ENCODE measurements at regions not wholly inside any gene's neighbourhood (a gene's known extent, or its start where the extent isn't known, plus 50 kb on each side); places are given as distances from the start of the nearest gene placed in this dataset.

DNA sequence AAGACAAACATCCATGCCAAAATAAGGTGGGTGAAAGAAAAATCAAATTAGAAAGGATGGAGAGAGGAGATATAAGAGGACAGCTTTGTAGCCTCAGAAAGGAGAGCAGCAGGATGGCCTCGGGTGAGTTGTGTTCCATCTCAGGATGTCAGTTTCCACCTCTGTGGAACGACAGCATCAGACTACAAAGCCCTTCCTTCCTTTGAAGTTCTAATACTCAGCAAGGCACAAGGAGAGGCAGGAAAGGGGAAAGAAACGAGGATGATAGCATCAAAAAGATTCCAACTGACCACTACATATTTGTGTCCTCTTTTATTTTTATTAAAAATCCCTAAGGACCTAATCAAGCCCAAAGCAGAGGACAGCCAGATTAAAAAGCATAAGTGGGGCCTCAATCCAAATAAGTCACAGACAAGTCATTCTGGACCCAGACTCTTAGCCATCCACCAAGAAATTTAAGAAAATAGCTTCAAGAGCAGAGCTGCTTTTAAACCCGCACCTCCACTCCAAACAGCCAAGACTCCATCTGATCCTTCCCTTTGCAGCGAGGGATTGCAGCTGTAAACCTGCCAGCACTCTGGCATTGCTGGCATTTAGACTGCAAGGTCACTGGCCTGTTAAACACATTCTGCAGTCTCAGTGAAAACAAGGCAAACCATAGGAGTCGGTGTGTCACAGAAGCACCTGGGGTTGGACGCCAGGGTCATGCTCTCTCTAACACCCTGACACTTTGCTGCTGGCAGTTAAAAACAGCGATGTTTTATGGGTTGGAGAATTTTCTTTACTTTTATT, 314.5 kb upstream of the CHAC2 start:
- Histone ChIP-seq H3K27ac (ENCODE audit: control insufficient read depth, insufficient read depth) (no peak overlapping the region), H2AFZ (ENCODE audit: control insufficient read depth, low read depth, low read length) (no peak overlapping the region), H3K36me3 (ENCODE audit: control insufficient read depth in 2 of 2, insufficient read depth in 2 of 2, low read length in 1 of 2) (no peaks in the 10 kb centered on the region), H3K27me3 (replicated peaks in 1 of 2; ENCODE audit: control insufficient read depth in 2 of 2, insufficient read depth in 2 of 2, low read length in 1 of 2) (no peaks in the 10 kb centered on the region), H4K20me1 (ENCODE audit: control insufficient read depth, insufficient read depth) (no peaks in the 10 kb centered on the region), H3K9me3 (replicated peaks; ENCODE audit: control insufficient read depth, insufficient read depth, low read length) (no peaks in the 10 kb centered on the region), H3K4me1 (ENCODE audit: control insufficient read depth, insufficient read depth, low read length) (no peaks in the 10 kb centered on the region), H3K4me2 (ENCODE audit: control insufficient read depth, insufficient read depth) (no peak overlapping the region), H3K79me2 (ENCODE audit: control insufficient read depth, insufficient read depth, low read length) (no peaks in the 10 kb centered on the region), H3K9ac (ENCODE audit: control insufficient read depth, insufficient read depth, low read length) (no peak overlapping the region), H3K4me3 (no peak overlapping the region)
- intact Hi-C loops (cut with micrococcal nuclease; ENCODE audit: unreplicated experiment): no loop called here
- WGBS (ENCODE audit: insufficient coverage, insufficient replicate concordance, low lambda C conversion rate, missing lambda C conversion rate): 31% methylated on average over 8 of the region's 8 CpGs
- BruUV-seq (replicated peaks): no TSS peak
- DNase-seq (ENCODE audit: low read depth, low spot score) (no peak), ATAC-seq (no peak), FAIRE-seq (no peak)
- CTCF ChIA-PET: no interaction called here
- no peak for TF ChIP-seq IKZF2 (IDR thresholded peaks at IDR 0.05)
- TF ChIP-seq BHLHE40 (IDR thresholded peaks at IDR 0.05; ENCODE audit: borderline replicate concordance in 1 of 2, low read depth in 2 of 2, low read length in 1 of 2): no peak
- TF ChIP-seq CBFB (IDR thresholded peaks at IDR 0.05; ENCODE audit: low read depth): no peak
- TF ChIP-seq NR2C1 (IDR thresholded peaks at IDR 0.05): no peak
- TF ChIP-seq, protein P1, sequence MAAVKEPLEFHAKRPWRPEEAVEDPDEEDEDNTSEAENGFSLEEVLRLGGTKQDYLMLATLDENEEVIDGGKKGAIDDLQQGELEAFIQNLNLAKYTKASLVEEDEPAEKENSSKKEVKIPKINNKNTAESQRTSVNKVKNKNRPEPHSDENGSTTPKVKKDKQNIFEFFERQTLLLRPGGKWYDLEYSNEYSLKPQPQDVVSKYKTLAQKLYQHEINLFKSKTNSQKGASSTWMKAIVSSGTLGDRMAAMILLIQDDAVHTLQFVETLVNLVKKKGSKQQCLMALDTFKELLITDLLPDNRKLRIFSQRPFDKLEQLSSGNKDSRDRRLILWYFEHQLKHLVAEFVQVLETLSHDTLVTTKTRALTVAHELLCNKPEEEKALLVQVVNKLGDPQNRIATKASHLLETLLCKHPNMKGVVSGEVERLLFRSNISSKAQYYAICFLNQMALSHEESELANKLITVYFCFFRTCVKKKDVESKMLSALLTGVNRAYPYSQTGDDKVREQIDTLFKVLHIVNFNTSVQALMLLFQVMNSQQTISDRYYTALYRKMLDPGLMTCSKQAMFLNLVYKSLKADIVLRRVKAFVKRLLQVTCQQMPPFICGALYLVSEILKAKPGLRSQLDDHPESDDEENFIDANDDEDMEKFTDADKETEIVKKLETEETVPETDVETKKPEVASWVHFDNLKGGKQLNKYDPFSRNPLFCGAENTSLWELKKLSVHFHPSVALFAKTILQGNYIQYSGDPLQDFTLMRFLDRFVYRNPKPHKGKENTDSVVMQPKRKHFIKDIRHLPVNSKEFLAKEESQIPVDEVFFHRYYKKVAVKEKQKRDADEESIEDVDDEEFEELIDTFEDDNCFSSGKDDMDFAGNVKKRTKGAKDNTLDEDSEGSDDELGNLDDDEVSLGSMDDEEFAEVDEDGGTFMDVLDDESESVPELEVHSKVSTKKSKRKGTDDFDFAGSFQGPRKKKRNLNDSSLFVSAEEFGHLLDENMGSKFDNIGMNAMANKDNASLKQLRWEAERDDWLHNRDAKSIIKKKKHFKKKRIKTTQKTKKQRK (IDR thresholded peaks at IDR 0.05; ENCODE audit: low read depth, low read length): no peak
- no peak for TF ChIP-seq ZSCAN29 (IDR thresholded peaks at IDR 0.05)
- RAD21 ChIA-PET (ENCODE audit: unreplicated experiment): no interaction called here
- SMC1A ChIA-PET (ENCODE audit: uncharacterized antibody, unreplicated experiment): no interaction called here
- in situ Hi-C loops (cut with MboI): no loop called here
- POLR2A ChIA-PET: no interaction called here
